CD4-positive, alpha-beta T cell (primary cell): ENCODE measurements at regions not wholly inside any gene's neighbourhood (a gene's known extent, or its start where the extent isn't known, plus 50 kb on each side); places are given as distances from the start of the nearest gene placed in this dataset.

Experiments
- ATAC-seq: fragments of 200-7000 bp; cut with Tn5 transposase; one replicate; pipeline ENCODE4 v1.10.0; 2022; ENCODE audit warnings: mild to moderate bottlenecking; ENCODE audit not compliant: poor library complexity
- CTCF ChIA-PET: fragments of 350-600 bp; sonication (Branson Sonifier 250); formaldehyde crosslinking; loops from one replicate; lab custom pipeline; 2021; ENCODE audit warnings: antibody characterized with exemption, inconsistent platforms; lab: Charles Lee
- POLR2A ChIA-PET: fragments of 350-600 bp; sonication (Branson Sonifier 250); formaldehyde crosslinking; loops from one replicate; lab custom pipeline; 2021; ENCODE audit warnings: antibody characterized with exemption, inconsistent platforms; lab: Charles Lee
- DNase-seq, 14 experiments: peaks; one replicate each; pipeline ENCODE4 v3.0.0-alpha.2; 2013 to 2020; ENCODE audit warnings: mixed read lengths in 2 of 14
- H3K27ac ChIP-seq, 2 donors: one replicate each; pipeline versions ENCODE4 v1.5.1 to v1.7.0; 2013; ENCODE audit warnings: low read length in 2 of 2, low read depth in 1 of 2, mild to moderate bottlenecking in 1 of 2
- H3K27me3 ChIP-seq, 2 experiments: 1 replicate in 1 of 2; 2 replicates in 1 of 2; pipeline versions ENCODE4 v1.6.1 to v1.7.0; 2013; ENCODE audit warnings: low read length in 2 of 2, control low read depth in 1 of 2, mild to moderate bottlenecking in 1 of 2, moderate library complexity in 1 of 2; ENCODE audit not compliant: insufficient read depth in 2 of 2, control insufficient read depth in 1 of 2
- H3K36me3 ChIP-seq: one replicate; pipeline ENCODE4 v1.6.1; 2013; ENCODE audit warnings: low read length, control low read depth; ENCODE audit not compliant: insufficient read depth
- H3K4me1 ChIP-seq: one replicate; pipeline ENCODE4 v1.6.1; 2013; ENCODE audit warnings: low read length, control low read depth; ENCODE audit not compliant: insufficient read depth
- H3K4me3 ChIP-seq: one replicate; pipeline ENCODE4 v1.5.1; 2013; ENCODE audit warnings: mild to moderate bottlenecking, low read length, moderate library complexity
- H3K9me3 ChIP-seq, 2 experiments: 1 replicate in 1 of 2; 2 replicates in 1 of 2; pipeline versions ENCODE4 v1.6.1 to v1.7.0; 2013; ENCODE audit warnings: low read length in 2 of 2, mild to moderate bottlenecking in 2 of 2, control low read depth in 1 of 2, moderate library complexity in 1 of 2; ENCODE audit not compliant: control insufficient read depth in 1 of 2, insufficient read depth in 1 of 2
- H3K27ac Mint-ChIP-seq: one replicate; pipeline ENCODE4 v1.8.0; 2020; ENCODE audit warnings: mixed read lengths
- H3K27me3 Mint-ChIP-seq: one replicate; pipeline ENCODE4 v1.8.0; 2021; ENCODE audit warnings: mixed read lengths
- H3K36me3 Mint-ChIP-seq: one replicate; pipeline ENCODE4 v1.8.0; 2021; ENCODE audit warnings: low read depth, mixed read lengths
- H3K4me1 Mint-ChIP-seq: one replicate; pipeline ENCODE4 v1.8.0; 2021; ENCODE audit warnings: low read depth, mixed read lengths
- H3K4me3 Mint-ChIP-seq: one replicate; pipeline ENCODE4 v1.8.0; 2020; ENCODE audit warnings: mild to moderate bottlenecking, mixed read lengths
- H3K9me3 Mint-ChIP-seq: one replicate; pipeline ENCODE4 v1.8.0; 2020; ENCODE audit warnings: mixed read lengths
- intact Hi-C, 2 experiments: fragments of 100-400 bp; cut with DNase I in 1 of 2; cut with micrococcal nuclease in 1 of 2; formaldehyde crosslinking; loops; one replicate each; pipeline versions ENCODE4 v1.15.1 to v1.9.0; 2023 to 2025; cut with DNase I, micrococcal nuclease
- TF ChIP-seq, protein P1 (sequence below): fragments of 200-600 bp; IDR thresholded peaks from one replicate; pipeline ENCODE4 v1.8.0; 2022; ENCODE audit warnings: antibody characterized with exemption, mild to moderate bottlenecking

DNA sequence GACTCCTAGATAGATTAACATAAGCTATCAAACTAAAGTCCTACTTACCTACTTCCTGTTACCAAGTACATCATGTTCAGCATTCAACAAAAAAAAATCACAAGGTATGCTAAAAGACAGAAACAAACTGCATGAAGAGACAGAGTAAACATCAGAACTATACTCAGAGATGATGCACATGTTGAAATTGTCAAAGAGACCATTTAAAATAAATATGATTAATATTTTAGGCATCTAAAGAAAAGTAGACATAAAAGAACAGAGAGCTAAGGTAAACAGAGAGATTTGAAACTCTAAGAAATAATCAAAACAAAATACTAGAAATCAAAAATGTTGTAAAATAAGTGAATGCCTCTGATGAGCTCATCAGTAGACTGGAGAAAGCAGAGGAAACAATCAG is 224.8 kb upstream of the STAC start:
- Mint-ChIP-seq H3K27me3 (no peaks in the 10 kb centered on the region), H3K36me3 (no peaks in the 10 kb centered on the region), H3K4me1 (no peaks in the 10 kb centered on the region), H3K27ac (no peak overlapping the region), H3K9me3 (no peaks in the 10 kb centered on the region), H3K4me3 (no peak overlapping the region)
- H3K9me3 ChIP-seq: no peaks in the 10 kb centered on the region
- intact Hi-C loops: no loop called here
- no peak overlapping the region for H3K4me3 ChIP-seq
- CTCF ChIA-PET: no interaction called here
- ATAC-seq (no peak), DNase-seq (no peak)
- POLR2A ChIA-PET: no interaction called here
- no peaks in the 10 kb centered on the region for H3K27me3 ChIP-seq
- H3K36me3 ChIP-seq: no peaks in the 10 kb centered on the region
- TF ChIP-seq, protein P1, sequence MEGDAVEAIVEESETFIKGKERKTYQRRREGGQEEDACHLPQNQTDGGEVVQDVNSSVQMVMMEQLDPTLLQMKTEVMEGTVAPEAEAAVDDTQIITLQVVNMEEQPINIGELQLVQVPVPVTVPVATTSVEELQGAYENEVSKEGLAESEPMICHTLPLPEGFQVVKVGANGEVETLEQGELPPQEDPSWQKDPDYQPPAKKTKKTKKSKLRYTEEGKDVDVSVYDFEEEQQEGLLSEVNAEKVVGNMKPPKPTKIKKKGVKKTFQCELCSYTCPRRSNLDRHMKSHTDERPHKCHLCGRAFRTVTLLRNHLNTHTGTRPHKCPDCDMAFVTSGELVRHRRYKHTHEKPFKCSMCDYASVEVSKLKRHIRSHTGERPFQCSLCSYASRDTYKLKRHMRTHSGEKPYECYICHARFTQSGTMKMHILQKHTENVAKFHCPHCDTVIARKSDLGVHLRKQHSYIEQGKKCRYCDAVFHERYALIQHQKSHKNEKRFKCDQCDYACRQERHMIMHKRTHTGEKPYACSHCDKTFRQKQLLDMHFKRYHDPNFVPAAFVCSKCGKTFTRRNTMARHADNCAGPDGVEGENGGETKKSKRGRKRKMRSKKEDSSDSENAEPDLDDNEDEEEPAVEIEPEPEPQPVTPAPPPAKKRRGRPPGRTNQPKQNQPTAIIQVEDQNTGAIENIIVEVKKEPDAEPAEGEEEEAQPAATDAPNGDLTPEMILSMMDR: no peak
- H3K27ac ChIP-seq: no peak overlapping the region
- no peaks in the 10 kb centered on the region for H3K4me1 ChIP-seq

DNA sequence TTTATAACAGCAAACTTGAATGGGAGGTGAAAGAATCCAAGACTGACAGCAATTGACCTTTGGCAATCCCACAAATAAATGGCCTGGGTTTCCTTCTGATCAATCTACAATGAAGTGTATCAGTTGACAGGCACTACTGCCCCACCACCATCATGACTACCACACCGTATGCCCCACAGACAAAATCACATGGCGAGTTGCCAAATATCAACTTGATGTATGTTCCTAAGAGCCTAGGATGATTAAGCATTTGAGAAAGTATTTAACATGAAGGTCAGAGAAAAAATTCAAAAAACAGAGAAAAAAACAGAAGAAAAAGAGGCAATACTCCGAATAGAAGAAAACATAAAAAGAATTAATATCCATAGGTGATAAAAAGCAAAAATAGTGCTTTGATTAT is 215.9 kb upstream of the STAC start:
- TF ChIP-seq, protein P1: no peak
- Histone ChIP-seq H3K36me3 (no peaks in the 10 kb centered on the region), H3K27me3 (no peaks in the 10 kb centered on the region), H3K4me3 (no peak overlapping the region), H3K9me3 (peaks cover 0 to 3% of the 10 kb centered on the region in 2 experiments), H3K27ac (no peak overlapping the region), H3K4me1 (no peaks in the 10 kb centered on the region)
- POLR2A ChIA-PET: no interaction called here
- no peak overlapping the region for H3K27ac Mint-ChIP-seq
- no peaks in the 10 kb centered on the region for H3K36me3 Mint-ChIP-seq
- CTCF ChIA-PET: no interaction called here
- intact Hi-C loops: no loop called here
- no peak overlapping the region for H3K4me3 Mint-ChIP-seq
- no peaks in the 10 kb centered on the region for H3K27me3 Mint-ChIP-seq
- H3K9me3 Mint-ChIP-seq: no peaks in the 10 kb centered on the region
- ATAC-seq (no peak), DNase-seq (no peak)
- no peaks in the 10 kb centered on the region for H3K4me1 Mint-ChIP-seq

DNA sequence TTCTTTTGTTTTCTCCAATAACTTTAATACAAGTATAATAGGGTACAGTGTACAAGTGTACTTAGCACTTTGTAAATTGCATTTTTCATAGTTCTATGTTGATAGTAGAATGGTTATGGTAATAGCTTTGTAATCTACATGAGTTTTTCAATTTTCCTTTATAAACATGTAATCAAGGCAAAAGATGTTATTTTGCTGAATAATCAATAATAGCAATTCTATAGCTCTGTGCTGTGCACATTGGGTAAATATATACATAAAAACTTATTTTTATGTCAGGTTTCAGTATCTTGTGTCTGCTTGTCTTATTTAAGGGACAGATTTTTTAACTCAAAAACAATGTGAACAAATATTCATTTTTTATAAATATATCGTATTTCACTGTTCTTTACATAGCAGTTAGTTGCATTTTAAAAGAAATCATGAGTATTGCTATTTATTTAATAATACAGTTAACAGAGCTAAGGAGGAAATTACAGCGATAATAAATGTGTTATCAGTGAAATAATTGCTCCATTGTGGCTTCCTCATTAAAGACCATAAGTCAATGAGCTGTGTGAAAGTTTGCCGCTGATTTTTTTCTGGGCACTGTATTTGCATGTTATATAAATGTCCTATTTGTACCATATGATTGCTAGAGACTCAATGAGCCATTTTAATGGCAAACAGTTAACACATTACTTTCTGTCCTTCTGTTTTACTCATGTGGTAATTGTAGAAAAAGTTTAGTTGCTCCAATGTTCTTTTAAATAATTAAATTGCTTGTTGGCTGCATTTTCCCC is 214.6 kb upstream of the STAC start:
- ChIA-PET CTCF (no interaction called here), POLR2A (no interaction called here)
- H3K27ac ChIP-seq: no peak overlapping the region
- no peaks in the 10 kb centered on the region for H3K4me1 ChIP-seq
- intact Hi-C loops: no loop called here
- peaks cover 0 to 3% of the 10 kb centered on the region in 2 experiments for H3K9me3 ChIP-seq
- Mint-ChIP-seq H3K4me3 (no peak overlapping the region), H3K27me3 (no peaks in the 10 kb centered on the region), H3K36me3 (no peaks in the 10 kb centered on the region), H3K4me1 (no peaks in the 10 kb centered on the region), H3K27ac (no peak overlapping the region), H3K9me3 (no peaks in the 10 kb centered on the region)
- H3K36me3 ChIP-seq: no peaks in the 10 kb centered on the region
- TF ChIP-seq, protein P1: no peak
- ATAC-seq: no peak
- H3K4me3 ChIP-seq: no peak overlapping the region
- H3K27me3 ChIP-seq: no peaks in the 10 kb centered on the region
- no peak for DNase-seq
